ENCODE measurements at regions not wholly inside any gene's neighbourhood (a gene's known extent, or its start where the extent isn't known, plus 50 kb on each side); places are given as distances from the start of the nearest gene placed in this dataset.

- Histone ChIP-seq H3K79me2 (ENCODE audit: insufficient read depth, low read depth) (no peaks in the 10 kb centered on the region), H3K4me1 (ENCODE audit: low read depth, poor library complexity, severe bottlenecking) (no peaks in the 10 kb centered on the region), H3K27me3 (ENCODE audit: insufficient read depth, low read depth) (no peaks in the 10 kb centered on the region), H3K36me3 (ENCODE audit: insufficient read depth) (no peaks in the 10 kb centered on the region), H3K4me2 (no peak overlapping the region), H4K20me1 (ENCODE audit: insufficient read depth) (no peaks in the 10 kb centered on the region), H2AFZ (ENCODE audit: low read depth) (no peak overlapping the region), H3K4me3 (IDR thresholded peaks at IDR 0.05; ENCODE audit: insufficient read depth, low read depth, low read length) (no peak overlapping the region), H3K9ac (no peak overlapping the region), H3K27ac (no peak overlapping the region)
- no peak for TF ChIP-seq CTCF (conservative IDR thresholded peaks at IDR 0.05; ENCODE audit: low read depth, low read length)
Measured at GRCh38 chr18:78455386-78455785, 524.2 kb upstream of the SALL3 start.

- no peaks in the 10 kb centered on the region for H3K4me1 ChIP-seq (ENCODE audit: low read depth, poor library complexity, severe bottlenecking)
- H4K20me1 ChIP-seq (ENCODE audit: insufficient read depth) = no peaks in the 10 kb centered on the region
- H3K4me2 ChIP-seq = no peak overlapping the region
- H2AFZ ChIP-seq (ENCODE audit: low read depth) = no peak overlapping the region
- TF ChIP-seq CTCF (conservative IDR thresholded peaks at IDR 0.05; ENCODE audit: low read depth, low read length) = no peak
- H3K4me3 ChIP-seq (IDR thresholded peaks at IDR 0.05; ENCODE audit: insufficient read depth, low read depth, low read length) = no peak overlapping the region
- H3K27ac ChIP-seq = no peak overlapping the region
- no peaks in the 10 kb centered on the region for H3K27me3 ChIP-seq (ENCODE audit: insufficient read depth, low read depth)
- no peak overlapping the region for H3K9ac ChIP-seq
- no peaks in the 10 kb centered on the region for H3K36me3 ChIP-seq (ENCODE audit: insufficient read depth)
- no peaks in the 10 kb centered on the region for H3K79me2 ChIP-seq (ENCODE audit: insufficient read depth, low read depth)
Measured at GRCh38 chr18:78457011-78457410, 522.6 kb upstream of the SALL3 start.

- Histone ChIP-seq H4K20me1 (ENCODE audit: insufficient read depth) (no peaks in the 10 kb centered on the region), H3K4me2 (no peak overlapping the region), H3K36me3 (ENCODE audit: insufficient read depth) (no peaks in the 10 kb centered on the region), H3K27ac (no peak overlapping the region), H3K9ac (no peak overlapping the region), H3K79me2 (ENCODE audit: insufficient read depth, low read depth) (no peaks in the 10 kb centered on the region), H3K4me3 (IDR thresholded peaks at IDR 0.05; ENCODE audit: insufficient read depth, low read depth, low read length) (no peak overlapping the region), H3K27me3 (ENCODE audit: insufficient read depth, low read depth) (no peaks in the 10 kb centered on the region), H2AFZ (ENCODE audit: low read depth) (no peak overlapping the region), H3K4me1 (ENCODE audit: low read depth, poor library complexity, severe bottlenecking) (no peaks in the 10 kb centered on the region)
- TF ChIP-seq CTCF (conservative IDR thresholded peaks at IDR 0.05; ENCODE audit: low read depth, low read length) = no peak
Measured at GRCh38 chr18:78457731-78458130, 521.9 kb upstream of the SALL3 start.

- Histone ChIP-seq H3K9ac (no peak overlapping the region), H3K4me3 (IDR thresholded peaks at IDR 0.05; ENCODE audit: insufficient read depth, low read depth, low read length) (no peak overlapping the region), H3K79me2 (ENCODE audit: insufficient read depth, low read depth) (no peaks in the 10 kb centered on the region), H3K27ac (no peak overlapping the region), H4K20me1 (ENCODE audit: insufficient read depth) (no peaks in the 10 kb centered on the region), H3K36me3 (ENCODE audit: insufficient read depth) (no peaks in the 10 kb centered on the region), H3K4me1 (ENCODE audit: low read depth, poor library complexity, severe bottlenecking) (no peaks in the 10 kb centered on the region), H3K27me3 (ENCODE audit: insufficient read depth, low read depth) (no peaks in the 10 kb centered on the region), H3K4me2 (no peak overlapping the region), H2AFZ (ENCODE audit: low read depth) (no peak overlapping the region)
- no peak for TF ChIP-seq CTCF (conservative IDR thresholded peaks at IDR 0.05; ENCODE audit: low read depth, low read length)
Measured at GRCh38 chr18:78458356-78458755, 521.3 kb upstream of the SALL3 start.

- H3K4me1 ChIP-seq (ENCODE audit: low read depth, poor library complexity, severe bottlenecking) = no peaks in the 10 kb centered on the region
- H3K36me3 ChIP-seq (ENCODE audit: insufficient read depth) = no peaks in the 10 kb centered on the region
- H4K20me1 ChIP-seq (ENCODE audit: insufficient read depth) = no peaks in the 10 kb centered on the region
- no peak overlapping the region for H3K27ac ChIP-seq
- no peak overlapping the region for H3K4me2 ChIP-seq
- no peak overlapping the region for H3K9ac ChIP-seq
- H3K79me2 ChIP-seq (ENCODE audit: insufficient read depth, low read depth) = no peaks in the 10 kb centered on the region
- no peak overlapping the region for H3K4me3 ChIP-seq (IDR thresholded peaks at IDR 0.05; ENCODE audit: insufficient read depth, low read depth, low read length)
- no peak for TF ChIP-seq CTCF (conservative IDR thresholded peaks at IDR 0.05; ENCODE audit: low read depth, low read length)
- no peak overlapping the region for H2AFZ ChIP-seq (ENCODE audit: low read depth)
- no peaks in the 10 kb centered on the region for H3K27me3 ChIP-seq (ENCODE audit: insufficient read depth, low read depth)
Measured at GRCh38 chr18:78459668-78460067, 520.0 kb upstream of the SALL3 start.

Measured in KMS-11 (cell line).